ENCODE measurements at regions not wholly inside any gene's neighbourhood (a gene's known extent, or its start where the extent isn't known, plus 50 kb on each side); places are given as distances from the start of the nearest gene placed in this dataset.
"Not testable (repeated sequence)": the region's sequence is repeated elsewhere in the genome, so short reads cannot be mapped to it uniquely, and the experiment has no call there.

GRCh38 chr6:121682666-121683065 lies 247.2 kb downstream of the GJA1 start:
- Histone ChIP-seq H4K20me1 (ENCODE audit: insufficient read depth) (no peaks in the 10 kb centered on the region), H3K4me3 (ENCODE audit: low read length) (no peak overlapping the region), H3K9me2 (ENCODE audit: insufficient read depth, low read length) (no peaks in the 10 kb centered on the region), H3K27me3 (ENCODE audit: insufficient read depth, low read depth, low read length) (no peaks in the 10 kb centered on the region), H3K4me2 (ENCODE audit: low read length) (no peak overlapping the region), H3K9me3 (ENCODE audit: low read length) (peaks cover 5% of the 10 kb centered on the region), H3F3A (ENCODE audit: insufficient read depth, low read length, poor library complexity, severe bottlenecking) (no peaks in the 10 kb centered on the region), H3K79me2 (replicated peaks; ENCODE audit: insufficient read depth, low read length) (no peaks in the 10 kb centered on the region), H3K9ac (ENCODE audit: low read length) (no peak overlapping the region), H3K27ac (ENCODE audit: low read length) (no peak overlapping the region), H2AFZ (ENCODE audit: low read depth, low read length) (no peak overlapping the region), H3K36me3 (ENCODE audit: insufficient read depth, low read length) (no peaks in the 10 kb centered on the region)
- TF ChIP-seq EP300 (conservative IDR thresholded peaks at IDR 0.05; ENCODE audit: poor library complexity, severe bottlenecking) = no peak
- TF ChIP-seq SMC3 (conservative IDR thresholded peaks at IDR 0.05; ENCODE audit: poor library complexity) = no peak
- TF ChIP-seq RAD21 (conservative IDR thresholded peaks at IDR 0.05) = no peak
- TF ChIP-seq TAF1 (IDR thresholded peaks at IDR 0.05; ENCODE audit: low read depth) = no peak
- TF ChIP-seq REST (IDR thresholded peaks at IDR 0.05; ENCODE audit: borderline replicate concordance) = no peak
- TF ChIP-seq MXI1 (conservative IDR thresholded peaks at IDR 0.05; ENCODE audit: poor library complexity, severe bottlenecking) = no peak
- no peak for TF ChIP-seq CTCF (IDR thresholded peaks at IDR 0.05; ENCODE audit: poor library complexity, severe bottlenecking)
- no peak for TF ChIP-seq POLR2AphosphoS5 (IDR thresholded peaks at IDR 0.05)
- no peak for TF ChIP-seq EZH2 (IDR thresholded peaks at IDR 0.05; ENCODE audit: borderline replicate concordance, insufficient read depth, low read length, poor library complexity, severe bottlenecking)

- H3K79me2 ChIP-seq (replicated peaks; ENCODE audit: insufficient read depth, low read length); H3K9ac ChIP-seq (ENCODE audit: low read length); H3K4me2 ChIP-seq (ENCODE audit: low read length); H3K36me3 ChIP-seq (ENCODE audit: insufficient read depth, low read length); H3K27ac ChIP-seq (ENCODE audit: low read length); H4K20me1 ChIP-seq (ENCODE audit: insufficient read depth); H2AFZ ChIP-seq (ENCODE audit: low read depth, low read length); H3F3A ChIP-seq (ENCODE audit: insufficient read depth, low read length, poor library complexity, severe bottlenecking); H3K9me2 ChIP-seq (ENCODE audit: insufficient read depth, low read length); H3K27me3 ChIP-seq (ENCODE audit: insufficient read depth, low read depth, low read length); H3K9me3 ChIP-seq (ENCODE audit: low read length); H3K4me3 ChIP-seq (ENCODE audit: low read length): not testable (repeated sequence)
Observed at GRCh38 chr6:121685806-121686205, 250.4 kb downstream of the GJA1 start.

GRCh38 chr6:121686611-121687023 lies 251.2 kb downstream of the GJA1 start:
- no peak overlapping the region for H3K4me2 ChIP-seq (ENCODE audit: low read length)
- H3K4me3 ChIP-seq (ENCODE audit: low read length) = no peak overlapping the region
- H3K36me3 ChIP-seq (ENCODE audit: insufficient read depth, low read length) = no peaks in the 10 kb centered on the region
- no peaks in the 10 kb centered on the region for H3K9me2 ChIP-seq (ENCODE audit: insufficient read depth, low read length)
- H3K79me2 ChIP-seq (replicated peaks; ENCODE audit: insufficient read depth, low read length) = no peaks in the 10 kb centered on the region
- no peak overlapping the region for H3K9ac ChIP-seq (ENCODE audit: low read length)
- no peaks in the 10 kb centered on the region for H3F3A ChIP-seq (ENCODE audit: insufficient read depth, low read length, poor library complexity, severe bottlenecking)
- H3K27me3 ChIP-seq (ENCODE audit: insufficient read depth, low read depth, low read length) = no peaks in the 10 kb centered on the region
- peaks cover 5% of the 10 kb centered on the region for H3K9me3 ChIP-seq (ENCODE audit: low read length)
- no peak overlapping the region for H3K27ac ChIP-seq (ENCODE audit: low read length)
- no peak overlapping the region for H2AFZ ChIP-seq (ENCODE audit: low read depth, low read length)
- no peaks in the 10 kb centered on the region for H4K20me1 ChIP-seq (ENCODE audit: insufficient read depth)
- TF ChIP-seq RAD21 (conservative IDR thresholded peaks at IDR 0.05) (no peak), MXI1 (conservative IDR thresholded peaks at IDR 0.05; ENCODE audit: poor library complexity, severe bottlenecking) (no peak), REST (IDR thresholded peaks at IDR 0.05; ENCODE audit: borderline replicate concordance) (no peak), EP300 (conservative IDR thresholded peaks at IDR 0.05; ENCODE audit: poor library complexity, severe bottlenecking) (no peak), EZH2 (IDR thresholded peaks at IDR 0.05; ENCODE audit: borderline replicate concordance, insufficient read depth, low read length, poor library complexity, severe bottlenecking) (no peak), POLR2AphosphoS5 (IDR thresholded peaks at IDR 0.05) (no peak), CTCF (IDR thresholded peaks at IDR 0.05; ENCODE audit: poor library complexity, severe bottlenecking) (no peak), TAF1 (IDR thresholded peaks at IDR 0.05; ENCODE audit: low read depth) (no peak), SMC3 (conservative IDR thresholded peaks at IDR 0.05; ENCODE audit: poor library complexity) (no peak)
